Common myeloid progenitor, CD34-positive (primary cell): ENCODE measurements at regions not wholly inside any gene's neighbourhood (a gene's known extent, or its start where the extent isn't known, plus 50 kb on each side); places are given as distances from the start of the nearest gene placed in this dataset.
"Not testable (repeated sequence)": the region's sequence is repeated elsewhere in the genome, so short reads cannot be mapped to it uniquely, and the experiment has no call there.

Experiments used
- CTCF ChIA-PET: fragments of 350-600 bp; sonication (Branson Sonifier 250); formaldehyde crosslinking; loops from one replicate; lab custom pipeline; 2021; ENCODE audit warnings: antibody characterized with exemption; lab: Charles Lee
- POLR2A ChIA-PET: fragments of 350-600 bp; sonication (Branson Sonifier 250); formaldehyde crosslinking; loops from one replicate; lab custom pipeline; 2021; ENCODE audit warnings: antibody characterized with exemption; lab: Charles Lee
- DNase-seq, 3 donors: peaks; one replicate each; pipeline versions ENCODE4 v3.0.0 to v3.0.0-alpha.2; 2013
- H3K27ac ChIP-seq, 2 experiments: 1 replicate in 1 of 2; 2 replicates in 1 of 2; pipeline ENCODE4 v1.7.0; 2013; ENCODE audit warnings: inconsistent platforms in 2 of 2, low read length in 2 of 2, mild to moderate bottlenecking in 2 of 2, low read depth in 1 of 2, moderate library complexity in 1 of 2; ENCODE audit not compliant: severe bottlenecking in 2 of 2, insufficient read depth in 1 of 2, poor library complexity in 1 of 2
- H3K27me3 ChIP-seq, 5 experiments: replicated peaks in 2 of 5; 1 replicate in 3 of 5; 2 replicates in 2 of 5; pipeline versions ENCODE4 v1.6.1 to v1.7.0; 2013; ENCODE audit warnings: low read length in 4 of 5, mild to moderate bottlenecking in 2 of 5, moderate library complexity in 2 of 5, inconsistent platforms in 1 of 5; ENCODE audit not compliant: insufficient read depth in 5 of 5, control insufficient read depth in 4 of 5
- H3K36me3 ChIP-seq, 4 experiments: 1 replicate in 2 of 4; 2 replicates in 2 of 4; pipeline versions ENCODE4 v1.6.1 to v1.7.0; 2013; ENCODE audit warnings: low read length in 3 of 4, control low read depth in 1 of 4, mild to moderate bottlenecking in 1 of 4; ENCODE audit not compliant: control insufficient read depth in 4 of 4, insufficient read depth in 4 of 4
- H3K4me1 ChIP-seq, 4 experiments: 1 replicate in 3 of 4; 2 replicates in 1 of 4; pipeline versions ENCODE4 v1.6.1 to v1.7.1; 2013; ENCODE audit warnings: low read length in 3 of 4, mild to moderate bottlenecking in 3 of 4, control low read depth in 1 of 4, inconsistent platforms in 1 of 4, moderate library complexity in 1 of 4; ENCODE audit not compliant: control insufficient read depth in 4 of 4, insufficient read depth in 4 of 4; ENCODE audit errors: control extremely low read depth in 1 of 4
- H3K4me3 ChIP-seq, 7 experiments: 1 replicate in 4 of 7; 2 replicates in 3 of 7; pipeline versions ENCODE4 v1.5.1 to v1.7.0; 2013; ENCODE audit warnings: mild to moderate bottlenecking in 7 of 7, low read length in 6 of 7, moderate library complexity in 6 of 7, inconsistent platforms in 2 of 7, low read depth in 2 of 7, control low read depth in 1 of 7; ENCODE audit not compliant: insufficient read depth in 4 of 7, control insufficient read depth in 1 of 7; ENCODE audit errors: extremely low read depth in 1 of 7
- H3K9me3 ChIP-seq, 5 experiments: 1 replicate in 4 of 5; 2 replicates in 1 of 5; pipeline versions ENCODE4 v1.6.1 to v1.7.1; 2013; ENCODE audit warnings: low read length in 4 of 5, mild to moderate bottlenecking in 2 of 5, inconsistent platforms in 1 of 5, low read depth in 1 of 5, moderate library complexity in 1 of 5; ENCODE audit not compliant: control insufficient read depth in 4 of 5, insufficient read depth in 2 of 5; ENCODE audit errors: control extremely low read depth in 1 of 5
- WGBS: methylation state at CpG from one replicate; pipeline ENCODE4 v1.1.5; 2013; ENCODE audit not compliant: insufficient coverage; 5-methylcytosine and 5-hydroxymethylcytosine counted together

DNA sequence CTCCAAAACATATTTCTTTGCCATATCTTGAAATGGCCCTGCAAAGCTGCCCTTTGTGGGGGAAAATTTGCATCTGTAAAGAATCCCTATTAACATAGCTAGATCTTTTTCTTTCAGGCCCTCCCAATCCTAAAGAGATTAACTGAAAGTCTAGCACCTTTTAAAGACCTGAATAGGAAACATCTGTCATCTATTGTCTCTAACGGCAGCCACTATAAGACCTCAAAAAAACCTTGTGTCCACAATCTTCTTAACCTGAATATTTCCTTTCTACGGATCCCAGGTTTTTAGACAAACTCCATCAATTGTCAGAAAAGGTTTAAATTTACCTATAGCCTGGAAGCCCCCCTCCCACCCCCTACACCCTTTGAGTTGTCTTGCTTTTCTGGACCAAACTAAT, 241.3 kb downstream of the NPR3 start:
- H3K4me3 ChIP-seq, H3K27me3 ChIP-seq, H3K36me3 ChIP-seq, CTCF ChIA-PET, POLR2A ChIA-PET, H3K27ac ChIP-seq, H3K4me1 ChIP-seq, H3K9me3 ChIP-seq, DNase-seq: not testable (repeated sequence)
- 55% methylated on average over 1 of the region's 2 CpGs for WGBS

DNA sequence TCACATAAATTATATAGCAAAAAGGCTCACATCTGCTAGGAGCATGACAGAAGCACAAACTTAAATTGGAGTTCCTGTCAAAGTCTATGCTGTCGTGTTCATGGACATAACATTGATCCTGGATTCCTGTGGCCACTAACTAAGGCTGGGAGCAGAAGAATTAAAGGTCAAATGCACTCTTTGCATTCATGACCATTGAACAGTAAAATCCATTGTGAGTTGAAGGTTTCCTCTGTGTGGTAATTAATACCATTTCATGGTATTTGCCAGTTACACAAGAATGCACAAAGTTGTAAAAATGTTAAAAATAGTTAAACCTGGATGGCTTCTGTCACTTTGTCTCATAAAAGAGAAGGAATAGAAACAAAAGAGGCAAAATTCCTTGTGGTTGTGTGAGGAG, 242.6 kb downstream of the NPR3 start:
- no peak overlapping the region for H3K27ac ChIP-seq
- WGBS = 86% methylated on average over 1 of the region's 1 CpG
- no peak overlapping the region for H3K4me3 ChIP-seq
- H3K4me1 ChIP-seq = no peaks in the 10 kb centered on the region
- DNase-seq = no peak
- ChIA-PET CTCF (no interaction called here), POLR2A (no interaction called here)
- no peaks in the 10 kb centered on the region for H3K9me3 ChIP-seq
- no peaks in the 10 kb centered on the region for H3K27me3 ChIP-seq
- no peaks in the 10 kb centered on the region for H3K36me3 ChIP-seq

DNA sequence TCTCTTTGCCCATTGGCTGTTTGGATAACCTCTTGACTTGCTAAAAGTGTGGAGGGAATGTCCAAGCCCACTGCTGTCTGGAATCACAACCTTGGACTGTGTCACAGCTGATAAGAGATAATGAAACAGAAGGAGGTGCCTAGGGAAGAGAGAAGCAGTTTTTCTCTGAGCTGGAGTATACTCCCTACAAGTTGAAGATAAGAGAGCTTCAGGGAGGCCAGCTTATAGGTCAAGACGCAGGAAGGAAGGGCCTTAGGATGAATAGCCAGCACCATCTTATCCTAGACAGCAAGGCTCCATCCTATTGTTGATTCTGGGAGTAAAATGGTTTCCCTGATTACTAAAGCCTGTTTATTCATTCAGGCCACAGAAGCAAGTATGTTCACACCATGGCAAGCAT, 244.7 kb downstream of the NPR3 start:
- Histone ChIP-seq H3K9me3 (no peaks in the 10 kb centered on the region), H3K4me3 (no peak overlapping the region), H3K27me3 (no peaks in the 10 kb centered on the region), H3K27ac (no peak overlapping the region), H3K36me3 (no peaks in the 10 kb centered on the region), H3K4me1 (no peaks in the 10 kb centered on the region)
- POLR2A ChIA-PET = no interaction called here
- WGBS = 83% methylated on average over 1 of the region's 1 CpG
- DNase-seq = no peak
- CTCF ChIA-PET = no interaction called here

DNA sequence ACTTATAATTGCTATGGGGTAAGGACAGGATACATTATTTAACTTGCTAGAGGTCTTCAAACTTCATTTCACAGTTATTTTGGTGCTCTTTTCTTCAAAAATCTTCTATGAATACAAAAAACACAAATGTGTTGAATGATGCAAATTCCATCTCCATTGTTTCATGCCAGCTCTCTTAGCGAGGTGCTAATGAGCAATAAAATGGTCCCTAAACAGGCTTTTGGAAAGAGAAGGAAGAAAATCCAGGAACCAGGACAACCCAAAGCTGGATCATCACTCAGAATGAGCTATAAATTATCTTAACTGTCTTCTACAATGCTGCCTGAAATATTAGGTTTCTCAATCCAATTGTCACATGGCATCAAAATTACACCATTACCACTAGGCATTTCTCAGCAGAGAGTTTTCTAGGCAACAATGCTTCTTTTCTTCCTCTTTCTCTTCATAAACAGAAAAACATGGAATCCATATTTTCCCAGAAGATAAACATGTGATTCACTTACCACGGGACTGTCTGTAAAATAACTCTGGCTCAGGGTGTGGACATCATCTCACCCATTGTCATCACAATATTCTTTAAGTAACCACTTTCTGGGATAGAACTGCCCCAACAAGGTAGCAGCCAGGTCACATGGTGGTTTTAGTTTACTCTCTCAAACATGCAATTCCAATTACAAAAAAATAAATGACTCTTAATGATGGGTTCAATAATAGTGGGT, 249.4 kb downstream of the NPR3 start:
- ChIA-PET POLR2A (no interaction called here), CTCF (no interaction called here)
- WGBS = 100% methylated on average over 1 of the region's 2 CpGs

DNA sequence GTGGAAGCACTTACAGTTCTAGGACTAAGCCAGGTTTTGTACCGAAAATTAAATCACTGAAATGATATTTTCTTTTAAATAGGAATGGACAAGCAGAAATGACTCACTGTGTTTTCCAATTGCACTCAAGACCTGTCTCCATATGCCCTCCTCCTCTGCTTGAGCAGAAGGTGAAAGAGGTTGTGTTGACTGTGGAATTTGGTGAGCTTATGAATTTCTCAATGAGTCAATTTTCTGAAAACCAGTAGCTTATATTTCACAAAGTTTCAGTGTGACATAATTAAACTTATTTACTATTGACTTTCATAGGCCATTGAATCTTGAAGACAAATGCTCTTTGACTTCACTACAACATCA, 249.9 kb downstream of the NPR3 start:
- Histone ChIP-seq H3K27me3 (no peaks in the 10 kb centered on the region), H3K9me3 (no peaks in the 10 kb centered on the region), H3K36me3 (no peaks in the 10 kb centered on the region), H3K4me1 (no peaks in the 10 kb centered on the region), H3K4me3 (no peak overlapping the region), H3K27ac (no peak overlapping the region)
- WGBS = no CpG with 5 or more reads among the region's 1 CpG
- ChIA-PET POLR2A (no interaction called here), CTCF (no interaction called here)
- DNase-seq = no peak

More for the DNA sequence above, 249.4 kb downstream of the NPR3 start:
- Histone ChIP-seq H3K9me3 (no peaks in the 10 kb centered on the region), H3K27me3 (no peaks in the 10 kb centered on the region), H3K4me1 (no peaks in the 10 kb centered on the region), H3K4me3 (no peak overlapping the region), H3K27ac (no peak overlapping the region), H3K36me3 (no peaks in the 10 kb centered on the region)
- DNase-seq = no peak

DNA sequence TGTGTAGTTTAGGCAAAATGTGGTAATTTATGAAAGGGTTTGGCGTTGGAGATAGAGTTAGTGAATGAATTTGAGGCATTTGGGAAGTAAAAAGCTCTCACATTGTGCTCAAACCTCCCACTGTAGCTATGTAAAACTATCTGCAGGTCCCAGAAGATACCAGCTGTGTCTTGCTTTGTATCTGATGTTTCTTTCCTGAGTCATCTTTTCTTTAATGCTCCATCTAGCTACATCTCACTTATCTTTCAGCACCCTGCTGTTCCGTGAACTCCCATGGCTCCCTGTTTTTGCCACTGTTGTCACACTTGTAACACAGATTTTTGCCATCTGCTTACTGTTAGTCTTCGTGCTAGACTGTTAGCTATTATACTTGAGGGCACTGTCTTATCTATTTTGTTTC, 253.1 kb downstream of the NPR3 start:
- WGBS = 94% methylated on average over 2 of the region's 3 CpGs
- H3K36me3 ChIP-seq = no peaks in the 10 kb centered on the region
- no peaks in the 10 kb centered on the region for H3K27me3 ChIP-seq
- H3K4me3 ChIP-seq = no peak overlapping the region
- no peak overlapping the region for H3K27ac ChIP-seq
- H3K9me3 ChIP-seq = no peaks in the 10 kb centered on the region
- CTCF ChIA-PET = interaction anchor here (0.7 kb wide), 1 partner anchor 46 kb away, joined by 4 read pairs; no protein-coding TSS in a partner anchor
- H3K4me1 ChIP-seq = no peaks in the 10 kb centered on the region
- POLR2A ChIA-PET = interaction anchor here (0.6 kb wide), 1 partner anchor 238 kb away, joined by 3 read pairs; no protein-coding TSS in a partner anchor
- DNase-seq = no peak

DNA sequence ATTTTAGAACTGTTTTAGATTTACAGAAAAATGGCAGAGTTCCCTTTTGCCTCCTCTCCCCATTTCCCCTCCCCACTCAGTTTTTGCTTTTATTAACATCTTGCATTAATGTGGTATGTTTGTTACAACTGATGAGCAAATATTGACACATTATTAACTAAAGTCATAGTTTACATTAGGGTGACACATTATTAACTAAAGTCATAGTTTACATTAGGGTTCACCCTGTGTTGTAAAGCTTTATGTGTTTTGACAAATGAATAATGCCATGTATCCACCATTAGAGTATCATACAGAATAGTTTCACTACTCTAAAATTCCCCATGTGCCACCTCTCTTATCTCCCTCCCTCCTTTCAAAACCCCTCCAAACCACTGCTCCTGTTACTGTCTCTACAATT, 262.5 kb downstream of the NPR3 start:
- no peaks in the 10 kb centered on the region for H3K4me1 ChIP-seq
- H3K36me3 ChIP-seq = no peaks in the 10 kb centered on the region
- no peak for DNase-seq
- ChIA-PET CTCF (no interaction called here), POLR2A (no interaction called here)
- no peaks in the 10 kb centered on the region for H3K9me3 ChIP-seq
- H3K4me3 ChIP-seq = no peak overlapping the region
- H3K27ac ChIP-seq = no peak overlapping the region
- H3K27me3 ChIP-seq = no peaks in the 10 kb centered on the region
